Liver (tissue), 3 donors: ENCODE measurements at regions not wholly inside any gene's neighbourhood (a gene's known extent, or its start where the extent isn't known, plus 50 kb on each side); places are given as distances from the start of the nearest gene placed in this dataset.
"Not testable (repeated sequence)": the region's sequence is repeated elsewhere in the genome, so short reads cannot be mapped to it uniquely, and the experiment has no call there.

Experiments
- EGR1 ChIP-seq, 2 donors: IDR thresholded peaks; 2 replicates each; pipeline ENCODE4 v1.6.1; 2016 to 2018; ENCODE audit warnings: antibody characterized with exemption in 2 of 2, low read depth in 2 of 2
- TF ChIP-seq, protein P1 (sequence below): fragments of 150-350 bp; IDR thresholded peaks from 2 replicates; pipeline ENCODE4 v1.5.1; 2017; ENCODE audit warnings: improper control_type of control experiment, low read depth, low read length; ENCODE audit not compliant: missing input control
- donor health status: healthy.
- donor health status: healthy.

DNA sequence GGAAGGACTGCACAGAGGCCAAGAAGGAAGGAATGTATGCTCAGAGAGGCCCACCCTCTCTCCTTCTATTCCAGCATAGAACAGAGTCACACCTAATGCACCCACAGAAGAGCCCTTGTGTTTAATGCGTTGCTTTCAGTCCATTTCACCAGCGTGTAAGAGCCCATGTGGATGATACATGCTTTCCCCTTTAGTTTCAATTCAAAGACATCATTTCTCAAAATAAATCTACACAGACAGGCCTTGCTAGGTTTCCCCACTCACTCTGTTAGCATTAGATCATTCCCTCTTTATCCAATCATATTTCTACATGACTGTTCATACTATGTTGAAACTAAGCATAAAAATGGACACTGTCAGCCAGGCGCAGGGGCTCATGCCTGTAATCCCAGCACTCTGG, 331.5 kb downstream of the CEP170 start:
- TF ChIP-seq, protein P1, sequence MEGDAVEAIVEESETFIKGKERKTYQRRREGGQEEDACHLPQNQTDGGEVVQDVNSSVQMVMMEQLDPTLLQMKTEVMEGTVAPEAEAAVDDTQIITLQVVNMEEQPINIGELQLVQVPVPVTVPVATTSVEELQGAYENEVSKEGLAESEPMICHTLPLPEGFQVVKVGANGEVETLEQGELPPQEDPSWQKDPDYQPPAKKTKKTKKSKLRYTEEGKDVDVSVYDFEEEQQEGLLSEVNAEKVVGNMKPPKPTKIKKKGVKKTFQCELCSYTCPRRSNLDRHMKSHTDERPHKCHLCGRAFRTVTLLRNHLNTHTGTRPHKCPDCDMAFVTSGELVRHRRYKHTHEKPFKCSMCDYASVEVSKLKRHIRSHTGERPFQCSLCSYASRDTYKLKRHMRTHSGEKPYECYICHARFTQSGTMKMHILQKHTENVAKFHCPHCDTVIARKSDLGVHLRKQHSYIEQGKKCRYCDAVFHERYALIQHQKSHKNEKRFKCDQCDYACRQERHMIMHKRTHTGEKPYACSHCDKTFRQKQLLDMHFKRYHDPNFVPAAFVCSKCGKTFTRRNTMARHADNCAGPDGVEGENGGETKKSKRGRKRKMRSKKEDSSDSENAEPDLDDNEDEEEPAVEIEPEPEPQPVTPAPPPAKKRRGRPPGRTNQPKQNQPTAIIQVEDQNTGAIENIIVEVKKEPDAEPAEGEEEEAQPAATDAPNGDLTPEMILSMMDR = not testable (repeated sequence)
- not testable (repeated sequence) for TF ChIP-seq EGR1 (IDR thresholded peaks at IDR 0.05; ENCODE audit: low read depth in 2 of 2)
